ENCODE measurements at regions not wholly inside any gene's neighbourhood (a gene's known extent, or its start where the extent isn't known, plus 50 kb on each side); places are given as distances from the start of the nearest gene placed in this dataset.

DNA sequence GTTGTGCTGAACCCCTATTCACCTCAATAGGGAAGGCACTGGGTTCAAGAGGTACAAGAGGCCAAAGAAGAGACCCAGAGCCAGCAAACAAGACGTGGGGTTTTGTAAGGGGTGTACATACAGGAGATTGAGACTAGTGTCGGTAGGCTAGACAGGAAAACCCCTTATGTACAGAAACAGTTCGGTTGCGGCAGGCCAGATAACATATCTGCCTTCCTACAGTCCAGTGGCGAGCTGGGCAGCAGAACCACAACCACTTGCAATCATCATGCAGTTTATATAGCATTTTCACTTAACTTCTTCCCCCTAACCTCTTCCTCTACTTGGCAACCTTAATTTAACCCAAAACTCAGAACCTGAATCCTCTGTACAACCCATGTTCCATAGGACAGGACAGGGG lies 422.2 kb downstream of the PDHA2 start:
- TF ChIP-seq CTCF (optimal IDR thresholded peaks at IDR 0.05 in 1 of 3, IDR thresholded peaks at IDR 0.05 in 1 of 3, conservative IDR thresholded peaks at IDR 0.05 in 1 of 3; ENCODE audit: extremely low read depth in 1 of 3, insufficient read depth in 2 of 3, low read length in 3 of 3) = no peak
- TF ChIP-seq EZH2 (IDR thresholded peaks at IDR 0.05; ENCODE audit: low read length) = no peak

Measured in keratinocyte (primary cell).